ENCODE measurements at regions not wholly inside any gene's neighbourhood (a gene's known extent, or its start where the extent isn't known, plus 50 kb on each side); places are given as distances from the start of the nearest gene placed in this dataset.

DNA sequence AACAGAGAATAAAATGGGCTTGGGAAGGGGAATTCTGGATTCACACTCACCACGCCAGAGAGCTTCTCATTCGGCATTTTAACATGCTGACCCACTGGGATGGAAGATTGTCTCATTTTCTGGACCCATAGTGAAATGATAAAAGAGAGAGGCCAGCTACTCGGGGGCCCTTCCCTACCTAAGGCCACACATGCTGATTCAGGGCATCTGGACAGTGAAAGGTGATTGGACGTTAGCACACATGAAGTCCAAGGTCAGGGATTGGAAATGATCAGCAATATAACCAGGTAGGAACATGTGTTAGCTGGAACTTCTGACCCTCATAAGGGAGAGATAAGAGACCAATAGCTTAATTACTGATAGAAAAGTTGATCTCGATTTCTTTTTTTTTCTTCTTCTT, 183.7 kb downstream of the NUFIP1 start:
- Mint-ChIP-seq H3K9me3 (ENCODE audit: unreplicated experiment) (no peaks in the 10 kb centered on the region), H3K4me3 (ENCODE audit: unreplicated experiment) (no peak overlapping the region), H3K27me3 (ENCODE audit: unreplicated experiment) (no peaks in the 10 kb centered on the region), H3K27ac (ENCODE audit: unreplicated experiment) (no peak overlapping the region), H3K4me1 (ENCODE audit: unreplicated experiment) (peaks cover 15% of the 10 kb centered on the region), H3K36me3 (ENCODE audit: unreplicated experiment) (no peaks in the 10 kb centered on the region)
- DNase-seq (ENCODE audit: extremely low spot score, unreplicated experiment), result no peak
- TF ChIP-seq, protein P1, sequence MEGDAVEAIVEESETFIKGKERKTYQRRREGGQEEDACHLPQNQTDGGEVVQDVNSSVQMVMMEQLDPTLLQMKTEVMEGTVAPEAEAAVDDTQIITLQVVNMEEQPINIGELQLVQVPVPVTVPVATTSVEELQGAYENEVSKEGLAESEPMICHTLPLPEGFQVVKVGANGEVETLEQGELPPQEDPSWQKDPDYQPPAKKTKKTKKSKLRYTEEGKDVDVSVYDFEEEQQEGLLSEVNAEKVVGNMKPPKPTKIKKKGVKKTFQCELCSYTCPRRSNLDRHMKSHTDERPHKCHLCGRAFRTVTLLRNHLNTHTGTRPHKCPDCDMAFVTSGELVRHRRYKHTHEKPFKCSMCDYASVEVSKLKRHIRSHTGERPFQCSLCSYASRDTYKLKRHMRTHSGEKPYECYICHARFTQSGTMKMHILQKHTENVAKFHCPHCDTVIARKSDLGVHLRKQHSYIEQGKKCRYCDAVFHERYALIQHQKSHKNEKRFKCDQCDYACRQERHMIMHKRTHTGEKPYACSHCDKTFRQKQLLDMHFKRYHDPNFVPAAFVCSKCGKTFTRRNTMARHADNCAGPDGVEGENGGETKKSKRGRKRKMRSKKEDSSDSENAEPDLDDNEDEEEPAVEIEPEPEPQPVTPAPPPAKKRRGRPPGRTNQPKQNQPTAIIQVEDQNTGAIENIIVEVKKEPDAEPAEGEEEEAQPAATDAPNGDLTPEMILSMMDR (IDR thresholded peaks at IDR 0.05), result no peak

DNA sequence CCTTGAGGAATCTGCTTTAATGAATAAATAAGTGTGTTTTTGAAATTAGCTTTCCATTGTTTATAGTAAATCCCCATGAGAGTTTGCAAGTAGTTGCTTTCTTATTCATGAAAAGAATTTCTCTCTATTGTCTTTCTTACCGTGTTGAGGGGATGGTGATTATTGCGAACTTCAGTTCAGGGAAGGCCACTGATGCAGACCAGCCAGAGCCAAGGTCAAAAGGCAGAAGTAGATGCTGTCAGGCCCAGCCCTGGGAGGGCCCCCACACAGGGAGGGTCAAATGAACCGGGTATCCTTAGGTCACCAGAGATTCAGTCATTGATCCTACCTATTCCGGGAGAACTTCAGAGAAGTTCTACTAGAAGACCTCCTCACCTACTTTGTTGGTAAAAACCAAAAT, 185.9 kb downstream of the NUFIP1 start:
- Mint-ChIP-seq H3K27me3 (ENCODE audit: unreplicated experiment) (no peaks in the 10 kb centered on the region), H3K27ac (ENCODE audit: unreplicated experiment) (no peak overlapping the region), H3K9me3 (ENCODE audit: unreplicated experiment) (no peaks in the 10 kb centered on the region), H3K4me3 (ENCODE audit: unreplicated experiment) (no peak overlapping the region), H3K36me3 (ENCODE audit: unreplicated experiment) (no peaks in the 10 kb centered on the region), H3K4me1 (ENCODE audit: unreplicated experiment) (peaks cover 7% of the 10 kb centered on the region)
- TF ChIP-seq, protein P1 (IDR thresholded peaks at IDR 0.05), result no peak
- no peak for DNase-seq (ENCODE audit: extremely low spot score, unreplicated experiment)

DNA sequence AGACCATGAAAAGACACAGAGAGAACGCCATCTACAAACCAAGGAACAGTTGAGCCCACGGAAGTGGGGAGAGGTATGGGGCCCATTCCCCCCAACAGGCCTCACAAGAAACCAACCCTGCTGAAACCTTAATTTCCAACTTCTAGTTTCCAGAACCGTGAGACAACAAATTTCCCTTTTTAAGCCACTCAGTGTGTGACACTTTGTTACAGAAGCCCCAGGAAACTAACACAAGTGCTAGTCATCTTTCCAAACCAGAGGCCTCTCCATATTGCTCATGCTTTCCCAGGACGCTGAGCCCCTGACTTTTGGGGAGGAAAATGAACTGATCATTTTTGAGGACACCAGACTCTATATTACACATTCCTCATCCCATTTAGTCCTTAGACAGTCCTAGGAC, 186.8 kb downstream of the NUFIP1 start:
- Mint-ChIP-seq H3K36me3 (ENCODE audit: unreplicated experiment) (no peaks in the 10 kb centered on the region), H3K27me3 (ENCODE audit: unreplicated experiment) (no peaks in the 10 kb centered on the region), H3K4me3 (ENCODE audit: unreplicated experiment) (no peak overlapping the region), H3K4me1 (ENCODE audit: unreplicated experiment) (peaks cover 7% of the 10 kb centered on the region), H3K27ac (ENCODE audit: unreplicated experiment) (peak overlapping the region; percentile 28), H3K9me3 (ENCODE audit: unreplicated experiment) (no peaks in the 10 kb centered on the region)
- TF ChIP-seq, protein P1 (IDR thresholded peaks at IDR 0.05), result no peak
- DNase-seq (ENCODE audit: extremely low spot score, unreplicated experiment), result no peak

DNA sequence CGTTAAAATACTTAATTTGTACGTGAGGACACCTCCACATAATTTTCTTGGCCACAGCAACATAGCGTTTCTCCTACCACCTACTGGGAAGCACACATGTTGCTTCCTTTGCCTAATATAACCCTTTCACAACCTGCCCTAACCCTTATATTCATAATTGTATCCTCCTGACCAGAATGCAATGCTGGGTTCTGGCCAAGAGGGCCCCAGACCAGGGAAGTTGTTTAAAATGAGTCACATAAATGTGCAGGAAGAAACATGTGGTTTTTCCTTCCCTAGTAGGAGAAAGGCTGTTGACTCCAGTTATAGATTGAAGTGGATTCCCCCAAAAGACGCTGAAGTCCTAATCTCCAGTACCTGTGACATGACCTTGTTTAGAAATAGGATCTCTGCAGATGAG, 187.3 kb downstream of the NUFIP1 start:
- Mint-ChIP-seq H3K4me1 (ENCODE audit: unreplicated experiment) (peaks cover 7% of the 10 kb centered on the region), H3K36me3 (ENCODE audit: unreplicated experiment) (no peaks in the 10 kb centered on the region), H3K4me3 (ENCODE audit: unreplicated experiment) (no peak overlapping the region), H3K27ac (ENCODE audit: unreplicated experiment) (peak overlapping the region; percentile 28), H3K9me3 (ENCODE audit: unreplicated experiment) (no peaks in the 10 kb centered on the region), H3K27me3 (ENCODE audit: unreplicated experiment) (no peaks in the 10 kb centered on the region)
- no peak for DNase-seq (ENCODE audit: extremely low spot score, unreplicated experiment)
- TF ChIP-seq, protein P1 (IDR thresholded peaks at IDR 0.05), result no peak

DNA sequence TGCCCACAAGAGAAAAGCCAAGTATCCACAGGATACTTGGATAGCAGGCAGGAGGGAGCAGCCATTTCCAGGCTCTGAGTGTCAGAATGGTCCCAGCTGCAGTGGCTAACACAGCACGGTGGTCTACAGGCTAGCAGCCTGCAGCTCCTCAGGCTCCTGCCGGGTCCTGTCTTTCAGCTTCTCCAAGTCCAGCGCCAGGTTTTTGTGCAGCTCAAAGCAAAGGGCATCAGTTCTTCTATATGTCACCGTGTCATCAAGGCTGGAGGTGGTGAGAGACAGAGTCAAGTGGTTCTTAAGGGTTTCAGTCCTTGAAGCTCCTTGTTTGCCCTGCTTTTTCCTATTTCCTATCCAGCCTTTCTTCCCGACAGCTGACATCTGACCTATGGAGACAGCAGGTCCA, 188.6 kb downstream of the NUFIP1 start:
- Mint-ChIP-seq H3K27me3 (ENCODE audit: unreplicated experiment) (no peaks in the 10 kb centered on the region), H3K9me3 (ENCODE audit: unreplicated experiment) (no peaks in the 10 kb centered on the region), H3K4me3 (ENCODE audit: unreplicated experiment) (no peak overlapping the region), H3K4me1 (ENCODE audit: unreplicated experiment) (peaks cover 7% of the 10 kb centered on the region), H3K27ac (ENCODE audit: unreplicated experiment) (no peak overlapping the region), H3K36me3 (ENCODE audit: unreplicated experiment) (no peaks in the 10 kb centered on the region)
- no peak for DNase-seq (ENCODE audit: extremely low spot score, unreplicated experiment)
- TF ChIP-seq, protein P1 (IDR thresholded peaks at IDR 0.05), result no peak

Data from osteocyte (in vitro differentiated cells).